ENCODE measurements at regions not wholly inside any gene's neighbourhood (a gene's known extent, or its start where the extent isn't known, plus 50 kb on each side); places are given as distances from the start of the nearest gene placed in this dataset.
A peak's percentile ranks its signal among the peaks of the same experiment; 100 is the strongest.

- no peak for TF ChIP-seq EZH2 (IDR thresholded peaks at IDR 0.05; ENCODE audit: low read depth, unreplicated experiment)
These were observed 209.8 kb upstream of the NDST4 start (continued) for GRCh38 chr4:115323106-115323707.

GRCh38 chr4:115315182-115315581 is 201.8 kb upstream of the NDST4 start:
- TF ChIP-seq CTCF (conservative IDR thresholded peaks at IDR 0.05; ENCODE audit: low read depth in 2 of 2), result peak; percentile 18 to 47; a peak in 3 of 4 replicates
- no peak for TF ChIP-seq ETS1 (IDR thresholded peaks at IDR 0.05)
- Mint-ChIP-seq H3K9me3 (no peaks in the 10 kb centered on the region), H3K4me1 (peaks cover 10% of the 10 kb centered on the region), H3K4me3 (no peak overlapping the region), H3K27ac (no peak overlapping the region), H3K27me3 (ENCODE audit: insufficient read depth, low read depth, poor library complexity) (no peaks in the 10 kb centered on the region), H3K36me3 (ENCODE audit: low read depth) (no peaks in the 10 kb centered on the region)
- no peaks in the 10 kb centered on the region for H3K79me2 ChIP-seq (replicated peaks; ENCODE audit: insufficient read depth)
- ATAC-seq (peak; percentile 80), DNase-seq (ENCODE audit: low spot score) (peak; percentile 39)
- H3K4me2 ChIP-seq, result no peak overlapping the region
- no peak overlapping the region for H3K27ac ChIP-seq (ENCODE audit: low read depth)
- no peaks in the 10 kb centered on the region for H3K9me2 ChIP-seq (ENCODE audit: insufficient read depth)
- no peaks in the 10 kb centered on the region for H3K27me3 ChIP-seq (ENCODE audit: insufficient read depth)
- no peaks in the 10 kb centered on the region for H4K20me1 ChIP-seq (replicated peaks; ENCODE audit: insufficient read depth)
- no peaks in the 10 kb centered on the region for H3K36me3 ChIP-seq (ENCODE audit: insufficient read depth)
- H2AFZ ChIP-seq, result no peak overlapping the region
- no peaks in the 10 kb centered on the region for H3F3A ChIP-seq (replicated peaks; ENCODE audit: low read depth)
- H3K4me3 ChIP-seq, result no peak overlapping the region
- peaks cover 4% of the 10 kb centered on the region; the same call in 1 of the 2 replicates for H3K4me1 ChIP-seq (ENCODE audit: insufficient read depth)

- H3K9me3 Mint-ChIP-seq, result no peaks in the 10 kb centered on the region; the same call in 2 of the 3 replicates
- H3K27ac ChIP-seq (ENCODE audit: low read depth), result no peak overlapping the region
- H4K20me1 ChIP-seq (replicated peaks; ENCODE audit: insufficient read depth), result no peaks in the 10 kb centered on the region
- TF ChIP-seq ZNF114 (CRISPR knock-in tag; IDR thresholded peaks at IDR 0.05) (no peak), ETS1 (IDR thresholded peaks at IDR 0.05) (no peak)
- 0 out of 2 replicates have a peak, but pooled peaks cover 5% of the 10 kb centered on the region for H3K9me2 ChIP-seq (ENCODE audit: insufficient read depth)
- H3K27ac Mint-ChIP-seq, result no peak overlapping the region
- H3K27me3 Mint-ChIP-seq (ENCODE audit: insufficient read depth, low read depth, poor library complexity), result peaks cover 2% of the 10 kb centered on the region
- peaks cover 4% of the 10 kb centered on the region; the same call in 1 of the 2 replicates for H3K4me1 ChIP-seq (ENCODE audit: insufficient read depth)
- H3K79me2 ChIP-seq (replicated peaks; ENCODE audit: insufficient read depth), result no peaks in the 10 kb centered on the region
- peaks cover 10% of the 10 kb centered on the region for H3K4me1 Mint-ChIP-seq
- DNase-seq (ENCODE audit: low spot score) (no peak), ATAC-seq (no peak)
- H3F3A ChIP-seq (replicated peaks; ENCODE audit: low read depth), result no peaks in the 10 kb centered on the region
- H3K36me3 ChIP-seq (ENCODE audit: insufficient read depth), result no peaks in the 10 kb centered on the region
- no peaks in the 10 kb centered on the region for H3K27me3 ChIP-seq (ENCODE audit: insufficient read depth)
- no peak overlapping the region for H3K4me3 ChIP-seq
- H2AFZ ChIP-seq, result no peak overlapping the region
- no peak overlapping the region for H3K4me3 Mint-ChIP-seq
- no peak overlapping the region for H3K4me2 ChIP-seq
- H3K36me3 Mint-ChIP-seq (ENCODE audit: low read depth), result no peaks in the 10 kb centered on the region
These were observed 197.2 kb upstream of the NDST4 start for GRCh38 chr4:115310641-115311040.

Measured in GM23338 (cell line).